CD14-positive monocyte (primary cell): ENCODE measurements at regions not wholly inside any gene's neighbourhood (a gene's known extent, or its start where the extent isn't known, plus 50 kb on each side); places are given as distances from the start of the nearest gene placed in this dataset.

Experiments
- DNase-seq, 3 donors: peaks; one replicate each; pipeline ENCODE4 v3.0.0-alpha.2; 2011 to 2022
- H2AFZ ChIP-seq: 2 replicates; pipeline ENCODE4 v1.6.0; 2012; ENCODE audit warnings: mild to moderate bottlenecking, low read depth, low read length, inconsistent platforms; ENCODE audit not compliant: insufficient read depth, poor library complexity, severe bottlenecking
- H3K27ac ChIP-seq, 2 donors: 1 replicate in 1 of 2; 2 replicates in 1 of 2; pipeline ENCODE4 v1.5.1; 2012 to 2013; ENCODE audit warnings: low read length in 2 of 2, control low read depth in 1 of 2, inconsistent platforms in 1 of 2, low read depth in 1 of 2, mild to moderate bottlenecking in 1 of 2
- H3K27me3 ChIP-seq, 2 donors: one replicate each; pipeline versions ENCODE4 v1.6.0 to v1.6.1; 2011 to 2013; ENCODE audit warnings: low read length in 2 of 2; ENCODE audit not compliant: control insufficient read depth in 2 of 2, insufficient read depth in 2 of 2
- H3K36me3 ChIP-seq, 2 donors: replicated peaks in 1 of 2; 1 replicate in 1 of 2; 2 replicates in 1 of 2; pipeline versions ENCODE4 v1.5.1 to v1.6.1; 2012 to 2013; ENCODE audit warnings: low read length in 2 of 2, control low read depth in 1 of 2, inconsistent platforms in 1 of 2, mild to moderate bottlenecking in 1 of 2; ENCODE audit not compliant: insufficient read depth in 2 of 2, control insufficient read depth in 1 of 2
- H3K4me1 ChIP-seq, 2 donors: 1 replicate in 1 of 2; 2 replicates in 1 of 2; pipeline versions ENCODE4 v1.5.1 to v1.6.1; 2012 to 2013; ENCODE audit warnings: low read length in 2 of 2, control low read depth in 1 of 2, inconsistent platforms in 1 of 2, mild to moderate bottlenecking in 1 of 2, moderate library complexity in 1 of 2; ENCODE audit not compliant: insufficient read depth in 2 of 2, control insufficient read depth in 1 of 2
- H3K4me2 ChIP-seq: replicated peaks from 2 replicates; pipeline ENCODE3; 2012; ENCODE audit warnings: low read length, moderate library complexity, mild to moderate bottlenecking; ENCODE audit not compliant: poor library complexity, severe bottlenecking; ENCODE audit errors: extremely low read depth
- H3K4me3 ChIP-seq, 3 experiments: fragments of 200-600 bp in 1 of 3; sonication (generic) in 1 of 3; replicated peaks in 1 of 3; 1 replicate in 2 of 3; 2 replicates in 1 of 3; pipeline ENCODE4 v1.5.1; 2011 to 2013; ENCODE audit warnings: low read length in 3 of 3, mild to moderate bottlenecking in 3 of 3, control low read depth in 2 of 3, low read depth in 2 of 3, inconsistent platforms in 1 of 3, moderate library complexity in 1 of 3
- H3K79me2 ChIP-seq: 2 replicates; pipeline ENCODE4 v1.6.0; 2012; ENCODE audit warnings: mild to moderate bottlenecking, control low read depth, inconsistent platforms, low read length, moderate library complexity; ENCODE audit not compliant: insufficient read depth
- H3K9ac ChIP-seq: 2 replicates; pipeline ENCODE4 v1.6.0; 2017; ENCODE audit warnings: low read length, mild to moderate bottlenecking; ENCODE audit not compliant: insufficient read depth, poor library complexity, severe bottlenecking
- H3K9me3 ChIP-seq, 2 donors: replicated peaks in 1 of 2; 1 replicate in 1 of 2; 2 replicates in 1 of 2; pipeline versions ENCODE4 v1.5.1 to v1.6.1; 2012 to 2013; ENCODE audit warnings: low read length in 2 of 2, control low read depth in 1 of 2; ENCODE audit not compliant: control insufficient read depth in 1 of 2, insufficient read depth in 1 of 2
- H4K20me1 ChIP-seq: 2 replicates; pipeline ENCODE4 v1.6.0; 2012; ENCODE audit warnings: mild to moderate bottlenecking, low read length, control low read depth, moderate library complexity; ENCODE audit not compliant: insufficient read depth
- H3K27ac Mint-ChIP-seq, 7 donors: one replicate each; pipeline ENCODE4 v1.8.0; 2020; ENCODE audit warnings: mild to moderate bottlenecking in 7 of 7, mixed read lengths in 7 of 7, moderate library complexity in 6 of 7, inconsistent platforms in 2 of 7
- H3K27me3 Mint-ChIP-seq, 3 donors: one replicate each; pipeline ENCODE4 v1.8.0; 2021 to 2022; ENCODE audit warnings: low read depth in 3 of 3, mild to moderate bottlenecking in 3 of 3, mixed read lengths in 3 of 3, moderate library complexity in 3 of 3, inconsistent platforms in 1 of 3
- H3K36me3 Mint-ChIP-seq, 2 donors: one replicate each; pipeline ENCODE4 v1.8.0; 2020; ENCODE audit warnings: mixed read lengths in 2 of 2, inconsistent platforms in 1 of 2, mild to moderate bottlenecking in 1 of 2
- H3K4me1 Mint-ChIP-seq: one replicate; pipeline ENCODE4 v1.8.0; 2020; ENCODE audit warnings: mild to moderate bottlenecking, mixed read lengths
- H3K4me3 Mint-ChIP-seq, 2 donors: one replicate each; pipeline ENCODE4 v1.8.0; 2020; ENCODE audit warnings: mild to moderate bottlenecking in 2 of 2, mixed read lengths in 2 of 2, moderate library complexity in 1 of 2
- H3K9me3 Mint-ChIP-seq, 7 donors: one replicate each; pipeline ENCODE4 v1.8.0; 2020 to 2022; ENCODE audit warnings: mixed read lengths in 7 of 7, mild to moderate bottlenecking in 6 of 7, moderate library complexity in 6 of 7, inconsistent platforms in 2 of 7
- WGBS: methylation state at CpG from one replicate; pipeline ENCODE4 v1.1.5; 2013; ENCODE audit warnings: missing lambda C conversion rate; ENCODE audit not compliant: insufficient coverage; 5-methylcytosine and 5-hydroxymethylcytosine counted together
- intact Hi-C, 2 donors: fragments of 100-400 bp; cut with micrococcal nuclease; formaldehyde crosslinking; loops; one replicate each; pipeline versions ENCODE4 v1.15.0 to v1.15.1; 2023
- TF ChIP-seq, protein P1 (sequence below): fragments of 200-600 bp; IDR thresholded peaks from one replicate; pipeline ENCODE4 v1.8.0; 2022; ENCODE audit warnings: antibody characterized with exemption, mild to moderate bottlenecking

DNA sequence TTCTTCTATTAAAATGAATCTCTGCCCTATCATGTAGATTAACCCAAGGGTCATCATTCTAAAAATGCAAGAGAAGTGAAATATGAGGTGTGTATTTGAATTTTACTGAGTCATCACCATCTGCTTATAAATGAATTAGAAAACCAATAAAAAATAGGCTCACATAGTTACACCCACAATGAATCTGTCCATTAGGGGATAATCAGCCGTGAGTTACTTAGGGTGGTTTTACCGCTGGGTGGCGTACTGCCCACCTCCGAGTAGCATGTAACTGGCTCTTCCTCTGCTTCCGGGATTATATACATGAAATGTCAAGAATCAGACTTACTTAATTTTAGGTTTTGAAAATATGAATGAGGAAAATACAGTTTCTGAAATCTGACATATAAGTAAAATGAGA, 332.9 kb upstream of the CCNG1 start:
- no peak for DNase-seq

DNA sequence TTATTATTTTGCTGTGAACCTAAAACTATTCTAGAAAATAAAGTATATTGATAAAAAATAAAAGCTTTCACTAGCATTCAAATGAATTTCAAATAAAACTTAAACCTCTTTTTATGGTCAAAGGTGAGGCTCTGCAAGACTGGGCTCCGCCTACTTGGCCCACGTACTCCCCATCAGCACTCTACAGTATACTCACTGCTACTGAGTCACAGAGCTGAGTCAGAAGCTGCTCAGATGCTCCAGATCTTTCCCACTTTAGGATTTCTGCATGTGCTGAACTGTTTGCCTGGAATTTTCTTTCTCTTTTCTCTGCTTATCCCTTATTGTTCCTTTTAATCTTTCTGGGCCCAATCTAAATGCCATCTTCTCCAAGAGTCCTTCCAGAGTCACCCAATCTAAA, 331.9 kb upstream of the CCNG1 start:
- H3K27me3 Mint-ChIP-seq = no peaks in the 10 kb centered on the region
- H3K4me3 ChIP-seq = no peak overlapping the region
- intact Hi-C loops = no loop called here
- no peak overlapping the region for H3K27ac ChIP-seq
- H4K20me1 ChIP-seq = no peaks in the 10 kb centered on the region
- WGBS = 84% methylated on average over 2 of the region's 2 CpGs
- H3K9me3 ChIP-seq = no peaks in the 10 kb centered on the region
- no peaks in the 10 kb centered on the region for H3K36me3 Mint-ChIP-seq
- no peak overlapping the region for H2AFZ ChIP-seq
- TF ChIP-seq, protein P1, sequence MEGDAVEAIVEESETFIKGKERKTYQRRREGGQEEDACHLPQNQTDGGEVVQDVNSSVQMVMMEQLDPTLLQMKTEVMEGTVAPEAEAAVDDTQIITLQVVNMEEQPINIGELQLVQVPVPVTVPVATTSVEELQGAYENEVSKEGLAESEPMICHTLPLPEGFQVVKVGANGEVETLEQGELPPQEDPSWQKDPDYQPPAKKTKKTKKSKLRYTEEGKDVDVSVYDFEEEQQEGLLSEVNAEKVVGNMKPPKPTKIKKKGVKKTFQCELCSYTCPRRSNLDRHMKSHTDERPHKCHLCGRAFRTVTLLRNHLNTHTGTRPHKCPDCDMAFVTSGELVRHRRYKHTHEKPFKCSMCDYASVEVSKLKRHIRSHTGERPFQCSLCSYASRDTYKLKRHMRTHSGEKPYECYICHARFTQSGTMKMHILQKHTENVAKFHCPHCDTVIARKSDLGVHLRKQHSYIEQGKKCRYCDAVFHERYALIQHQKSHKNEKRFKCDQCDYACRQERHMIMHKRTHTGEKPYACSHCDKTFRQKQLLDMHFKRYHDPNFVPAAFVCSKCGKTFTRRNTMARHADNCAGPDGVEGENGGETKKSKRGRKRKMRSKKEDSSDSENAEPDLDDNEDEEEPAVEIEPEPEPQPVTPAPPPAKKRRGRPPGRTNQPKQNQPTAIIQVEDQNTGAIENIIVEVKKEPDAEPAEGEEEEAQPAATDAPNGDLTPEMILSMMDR = no peak
- H3K4me3 Mint-ChIP-seq = no peak overlapping the region
- DNase-seq = no peak
- no peaks in the 10 kb centered on the region for H3K36me3 ChIP-seq
- no peaks in the 10 kb centered on the region for H3K4me1 ChIP-seq
- H3K27ac Mint-ChIP-seq = no peak overlapping the region
- peaks cover 0 to 4% (median 0%) of the 10 kb centered on the region in 7 donors for H3K9me3 Mint-ChIP-seq
- H3K4me2 ChIP-seq = no peak overlapping the region
- H3K4me1 Mint-ChIP-seq = no peaks in the 10 kb centered on the region
- H3K27me3 ChIP-seq = no peaks in the 10 kb centered on the region
- no peak overlapping the region for H3K9ac ChIP-seq
- no peaks in the 10 kb centered on the region for H3K79me2 ChIP-seq

More for the DNA sequence above, 332.9 kb upstream of the CCNG1 start:
- Histone ChIP-seq H4K20me1 (no peaks in the 10 kb centered on the region), H3K4me2 (no peak overlapping the region), H3K9me3 (no peaks in the 10 kb centered on the region), H3K27ac (no peak overlapping the region), H3K79me2 (no peaks in the 10 kb centered on the region), H3K4me3 (no peak overlapping the region), H2AFZ (no peak overlapping the region), H3K4me1 (no peaks in the 10 kb centered on the region), H3K27me3 (no peaks in the 10 kb centered on the region), H3K9ac (no peak overlapping the region), H3K36me3 (no peaks in the 10 kb centered on the region)
- Mint-ChIP-seq H3K27ac (no peak overlapping the region), H3K27me3 (no peaks in the 10 kb centered on the region), H3K4me1 (no peaks in the 10 kb centered on the region), H3K9me3 (peaks cover 0 to 4% (median 0%) of the 10 kb centered on the region in 7 donors), H3K4me3 (no peak overlapping the region), H3K36me3 (no peaks in the 10 kb centered on the region)
- WGBS = no CpG with 5 or more reads among the region's 5 CpGs
- TF ChIP-seq, protein P1 = no peak
- intact Hi-C loops = no loop called here
